PC-3 (cell line): ENCODE measurements at regions not wholly inside any gene's neighbourhood (a gene's known extent, or its start where the extent isn't known, plus 50 kb on each side); places are given as distances from the start of the nearest gene placed in this dataset.

Source experiments
- ATAC-seq: fragments of 200-7000 bp; cut with Tn5 transposase; 2 replicates; pipeline ENCODE4 v1.9.1; 2020; ENCODE audit warnings: mild to moderate bottlenecking, moderate library complexity
- BruUV-seq: library from RNA; stranded (reverse); fragments of 400-500 nt; replicated peaks from 2 replicates; lab custom pipeline; 2021; lab: Mats Ljungman, UMichigan
- CTCF ChIA-PET: fragments of 300-600 bp; sonication (Branson Sonifier 250); formaldehyde crosslinking; loops from one replicate; lab custom pipeline; 2022; ENCODE audit warnings: antibody characterized with exemption; lab: Charles Lee
- POLR2A ChIA-PET: fragments of 300-600 bp; sonication (Branson Sonifier 250); formaldehyde crosslinking; loops from one replicate; lab custom pipeline; 2022; ENCODE audit warnings: antibody characterized with exemption; ENCODE audit not compliant: unreplicated experiment; lab: Charles Lee
- DNase-seq: peaks from one replicate; pipeline ENCODE4 v3.0.0-alpha.2; 2015
- H2AFZ ChIP-seq: fragments of 300-600 bp; sonication (generic); 2 replicates; pipeline ENCODE4 v1.6.0; 2016; ENCODE audit warnings: antibody characterized with exemption, low read length
- H3F3A ChIP-seq: fragments of 300-600 bp; sonication (generic); one replicate; pipeline ENCODE4 v1.6.0; 2017; ENCODE audit warnings: antibody characterized with exemption, low read length, control low read depth, mild to moderate bottlenecking; ENCODE audit not compliant: unreplicated experiment
- H3K27ac ChIP-seq: fragments of 300-600 bp; sonication (generic); 2 replicates; pipeline ENCODE4 v1.5.1; 2016; ENCODE audit warnings: mild to moderate bottlenecking, low read length
- H3K27me3 ChIP-seq: fragments of 300-600 bp; sonication (generic); 2 replicates; pipeline ENCODE4 v1.6.1; 2016; ENCODE audit warnings: low read length, mixed read lengths
- H3K36me3 ChIP-seq: fragments of 300-600 bp; sonication (generic); 2 replicates; pipeline ENCODE4 v1.6.1; 2016; ENCODE audit warnings: low read depth, mixed run types, low read length, mixed read lengths
- H3K4me1 ChIP-seq: fragments of 300-600 bp; sonication (generic); 2 replicates; pipeline ENCODE4 v1.5.1; 2016; ENCODE audit warnings: low read length; ENCODE audit not compliant: insufficient read depth
- H3K4me2 ChIP-seq: fragments of 300-600 bp; sonication (generic); 2 replicates; pipeline ENCODE4 v1.6.0; 2016; ENCODE audit warnings: low read length
- H3K4me3 ChIP-seq: fragments of 300-600 bp; sonication (generic); 2 replicates; pipeline ENCODE4 v1.5.1; 2016; ENCODE audit warnings: mild to moderate bottlenecking, low read length, mixed read lengths
- H3K79me2 ChIP-seq: fragments of 300-600 bp; sonication (generic); 2 replicates; pipeline ENCODE4 v1.6.1; 2017; ENCODE audit warnings: low read length, mixed read lengths
- H3K9ac ChIP-seq: fragments of 300-600 bp; sonication (generic); 2 replicates; pipeline ENCODE4 v1.6.0; 2016; ENCODE audit warnings: mild to moderate bottlenecking, low read length
- H3K9me2 ChIP-seq: fragments of 300-600 bp; sonication (generic); replicated peaks from 2 replicates; pipeline ENCODE4 v1.6.1; 2016; ENCODE audit warnings: mixed run types, low read length, mixed read lengths
- H3K9me3 ChIP-seq: fragments of 300-600 bp; sonication (generic); 2 replicates; pipeline ENCODE4 v1.6.1; 2016; ENCODE audit warnings: low read length, mixed read lengths
- H4K20me1 ChIP-seq: fragments of 300-600 bp; sonication (generic); 2 replicates; pipeline ENCODE4 v1.6.1; 2016; ENCODE audit warnings: low read length, mixed read lengths
- EZH2 ChIP-seq: fragments of 300-600 bp; sonication (generic); IDR thresholded peaks from one replicate; pipeline ENCODE4 v1.6.1; 2017; ENCODE audit warnings: antibody characterized with exemption, mild to moderate bottlenecking, low read length; ENCODE audit not compliant: unreplicated experiment
- EZH2phosphoT487 ChIP-seq: fragments of 300-600 bp; sonication (generic); IDR thresholded peaks from 2 replicates; pipeline ENCODE4 v1.6.1; 2018; ENCODE audit warnings: mild to moderate bottlenecking, antibody characterized with exemption, low read length, borderline replicate concordance
- intact Hi-C: fragments of 100-400 bp; cut with micrococcal nuclease; formaldehyde crosslinking; loops from 2 replicates; pipeline ENCODE4 v1.9.0; 2023
- TF ChIP-seq, protein P1 (sequence below): fragments of 300-600 bp; sonication (generic); conservative IDR thresholded peaks from 2 replicates; pipeline ENCODE4 v1.5.1; 2017; ENCODE audit warnings: antibody characterized with exemption, low read depth, mild to moderate bottlenecking, low read length

DNA sequence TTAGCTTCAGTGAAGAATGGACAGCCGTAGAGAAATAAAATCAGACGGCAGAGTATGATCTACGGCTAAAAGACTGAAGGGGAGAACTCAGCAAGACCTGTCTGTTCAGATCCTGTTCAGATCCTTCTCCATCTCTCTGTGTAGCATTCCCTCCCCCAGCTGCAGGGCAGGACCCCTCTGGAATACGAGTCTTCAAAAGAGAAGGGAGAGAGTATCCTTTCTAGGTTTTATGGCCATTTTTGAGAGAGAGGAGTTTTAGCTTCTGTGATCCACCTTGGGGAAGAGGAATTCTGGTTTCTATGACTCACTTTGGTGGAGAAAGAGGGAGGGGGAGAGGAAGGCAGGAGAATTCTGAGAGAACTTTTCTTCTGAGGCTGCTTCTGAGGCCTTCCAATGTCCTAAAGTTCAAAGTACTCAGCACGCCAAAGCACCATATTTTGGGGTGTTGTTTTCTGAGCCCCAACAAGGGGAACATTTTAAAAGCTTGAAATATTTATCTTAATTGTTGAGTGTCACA is 194.4 kb upstream of the TLE4 start:
- DNase-seq = peak; percentile 22
- H3K9me3 ChIP-seq = no peaks in the 10 kb centered on the region
- H3K9ac ChIP-seq = no peak overlapping the region
- intact Hi-C loops = no loop called here
- ChIA-PET POLR2A (no interaction called here), CTCF (no interaction called here)
- H3K27ac ChIP-seq = no peak overlapping the region
- 0 out of 2 replicates have a peak, but pooled peaks cover 6% of the 10 kb centered on the region for H3K4me1 ChIP-seq
- no peaks in the 10 kb centered on the region for H3K27me3 ChIP-seq
- no peaks in the 10 kb centered on the region for H3K79me2 ChIP-seq
- no peaks in the 10 kb centered on the region for H3F3A ChIP-seq
- no peak for TF ChIP-seq EZH2
- TF ChIP-seq EZH2phosphoT487 = no peak
- TF ChIP-seq, protein P1, sequence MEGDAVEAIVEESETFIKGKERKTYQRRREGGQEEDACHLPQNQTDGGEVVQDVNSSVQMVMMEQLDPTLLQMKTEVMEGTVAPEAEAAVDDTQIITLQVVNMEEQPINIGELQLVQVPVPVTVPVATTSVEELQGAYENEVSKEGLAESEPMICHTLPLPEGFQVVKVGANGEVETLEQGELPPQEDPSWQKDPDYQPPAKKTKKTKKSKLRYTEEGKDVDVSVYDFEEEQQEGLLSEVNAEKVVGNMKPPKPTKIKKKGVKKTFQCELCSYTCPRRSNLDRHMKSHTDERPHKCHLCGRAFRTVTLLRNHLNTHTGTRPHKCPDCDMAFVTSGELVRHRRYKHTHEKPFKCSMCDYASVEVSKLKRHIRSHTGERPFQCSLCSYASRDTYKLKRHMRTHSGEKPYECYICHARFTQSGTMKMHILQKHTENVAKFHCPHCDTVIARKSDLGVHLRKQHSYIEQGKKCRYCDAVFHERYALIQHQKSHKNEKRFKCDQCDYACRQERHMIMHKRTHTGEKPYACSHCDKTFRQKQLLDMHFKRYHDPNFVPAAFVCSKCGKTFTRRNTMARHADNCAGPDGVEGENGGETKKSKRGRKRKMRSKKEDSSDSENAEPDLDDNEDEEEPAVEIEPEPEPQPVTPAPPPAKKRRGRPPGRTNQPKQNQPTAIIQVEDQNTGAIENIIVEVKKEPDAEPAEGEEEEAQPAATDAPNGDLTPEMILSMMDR = no peak
- H3K4me3 ChIP-seq = no peak overlapping the region
- ATAC-seq = peak; percentile 55; the same call in 1 of the 2 replicates
- H3K4me2 ChIP-seq = no peak overlapping the region
- no peaks in the 10 kb centered on the region for H4K20me1 ChIP-seq
- BruUV-seq = no TSS peak
- no peaks in the 10 kb centered on the region for H3K36me3 ChIP-seq
- H2AFZ ChIP-seq = no peak overlapping the region
- no peaks in the 10 kb centered on the region for H3K9me2 ChIP-seq

DNA sequence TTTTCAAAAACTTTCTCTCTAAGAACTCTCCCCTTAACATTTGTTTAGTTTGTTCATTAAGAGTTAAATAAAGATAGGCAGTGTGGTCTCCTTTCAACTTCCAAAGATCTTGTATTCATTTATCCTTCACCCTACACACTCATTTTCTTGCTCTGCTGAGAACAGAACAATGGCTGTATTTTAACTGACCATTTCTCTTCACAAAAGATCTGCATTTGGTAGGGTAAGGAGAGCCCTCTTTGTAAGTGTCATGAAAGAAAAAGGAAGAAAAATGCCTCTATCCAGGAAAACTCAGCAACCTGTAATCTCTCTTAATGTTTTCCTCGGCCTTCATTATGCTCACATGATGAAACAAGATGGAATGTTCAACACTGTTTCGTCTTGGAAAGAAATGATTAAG is 193.7 kb upstream of the TLE4 start:
- no peaks in the 10 kb centered on the region for H3K27me3 ChIP-seq
- ChIA-PET POLR2A (no interaction called here), CTCF (no interaction called here)
- no peaks in the 10 kb centered on the region for H4K20me1 ChIP-seq
- no peak overlapping the region for H3K9ac ChIP-seq
- no peaks in the 10 kb centered on the region for H3K9me2 ChIP-seq
- no peak for DNase-seq
- no peak overlapping the region for H3K4me2 ChIP-seq
- no TSS peak for BruUV-seq
- TF ChIP-seq EZH2phosphoT487 (no peak), EZH2 (no peak)
- TF ChIP-seq, protein P1 = no peak
- H3K4me1 ChIP-seq = 0 out of 2 replicates have a peak, but pooled peaks cover 6% of the 10 kb centered on the region
- no peak overlapping the region for H3K27ac ChIP-seq
- intact Hi-C loops = no loop called here
- H3K79me2 ChIP-seq = no peaks in the 10 kb centered on the region
- H3K4me3 ChIP-seq = no peak overlapping the region
- H2AFZ ChIP-seq = no peak overlapping the region
- no peaks in the 10 kb centered on the region for H3K36me3 ChIP-seq
- no peaks in the 10 kb centered on the region for H3K9me3 ChIP-seq
- no peaks in the 10 kb centered on the region for H3F3A ChIP-seq
- ATAC-seq = no peak

DNA sequence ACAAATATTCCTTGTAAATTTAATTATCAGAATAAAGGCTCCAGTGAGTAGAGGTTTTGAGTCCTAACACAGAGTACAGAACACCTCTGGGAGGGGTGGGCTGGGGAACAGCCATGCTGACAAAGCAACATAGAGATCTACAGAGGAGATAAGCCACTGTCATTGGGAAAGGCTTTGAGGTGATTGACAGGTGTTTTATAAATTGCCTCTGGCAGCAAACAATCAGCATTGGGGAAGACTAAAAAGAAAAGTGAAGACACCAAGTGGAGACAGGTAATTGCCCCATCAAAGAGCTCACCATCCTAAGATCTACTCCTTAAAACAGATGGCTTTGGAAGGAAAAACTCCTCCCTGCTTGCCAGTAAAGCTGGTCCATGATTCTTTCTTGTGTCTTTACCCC is 189.7 kb upstream of the TLE4 start:
- Histone ChIP-seq H3K36me3 (no peaks in the 10 kb centered on the region), H2AFZ (no peak overlapping the region), H4K20me1 (no peaks in the 10 kb centered on the region), H3K4me1 (0 out of 2 replicates have a peak, but pooled peaks cover 6% of the 10 kb centered on the region), H3K79me2 (no peaks in the 10 kb centered on the region), H3K27ac (no peak overlapping the region), H3K9ac (no peak overlapping the region), H3K9me3 (no peaks in the 10 kb centered on the region), H3K9me2 (no peaks in the 10 kb centered on the region), H3K4me2 (no peak overlapping the region), H3K27me3 (no peaks in the 10 kb centered on the region), H3K4me3 (no peak overlapping the region), H3F3A (no peaks in the 10 kb centered on the region)
- CTCF ChIA-PET = no interaction called here
- DNase-seq (no peak), ATAC-seq (no peak)
- POLR2A ChIA-PET = no interaction called here
- intact Hi-C loops = no loop called here
- no TSS peak for BruUV-seq
- no peak for TF ChIP-seq EZH2phosphoT487
